Lower leg skin (tissue), 3 donors: ENCODE measurements at regions not wholly inside any gene's neighbourhood (a gene's known extent, or its start where the extent isn't known, plus 50 kb on each side); places are given as distances from the start of the nearest gene placed in this dataset.

Source experiments
- POLR2A ChIP-seq, 2 donors: fragments of 450-650 bp; IDR thresholded peaks; one replicate each; pipeline ENCODE4 v1.6.1; 2016 to 2017; ENCODE audit warnings: antibody characterized with exemption in 2 of 2, mild to moderate bottlenecking in 1 of 2, moderate library complexity in 1 of 2
- TF ChIP-seq, protein P1 (sequence below), 3 donors: fragments of 450-650 bp; IDR thresholded peaks; one replicate each; pipeline ENCODE4 v1.5.1; 2016; ENCODE audit warnings: antibody characterized with exemption in 3 of 3, mild to moderate bottlenecking in 3 of 3, moderate library complexity in 2 of 3

DNA sequence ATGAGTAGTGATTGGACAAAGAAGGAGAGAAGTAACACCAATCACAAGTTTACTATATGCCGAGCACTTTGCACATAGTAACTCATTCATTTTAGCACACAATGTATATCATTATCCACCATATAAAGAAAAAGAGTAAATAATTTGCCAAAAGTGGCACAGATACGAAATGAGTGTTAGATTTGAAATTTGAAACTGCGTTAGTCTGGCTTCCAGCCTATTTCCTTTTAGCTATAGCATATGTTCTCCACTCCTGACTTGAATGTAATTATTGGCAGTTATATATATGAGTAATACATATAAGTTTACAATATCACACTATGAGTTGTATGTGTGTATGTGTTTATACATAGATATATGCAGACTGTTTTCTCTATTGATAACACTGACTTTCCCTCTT is 98.6 kb downstream of the NOL4 start:
- TF ChIP-seq, protein P1, sequence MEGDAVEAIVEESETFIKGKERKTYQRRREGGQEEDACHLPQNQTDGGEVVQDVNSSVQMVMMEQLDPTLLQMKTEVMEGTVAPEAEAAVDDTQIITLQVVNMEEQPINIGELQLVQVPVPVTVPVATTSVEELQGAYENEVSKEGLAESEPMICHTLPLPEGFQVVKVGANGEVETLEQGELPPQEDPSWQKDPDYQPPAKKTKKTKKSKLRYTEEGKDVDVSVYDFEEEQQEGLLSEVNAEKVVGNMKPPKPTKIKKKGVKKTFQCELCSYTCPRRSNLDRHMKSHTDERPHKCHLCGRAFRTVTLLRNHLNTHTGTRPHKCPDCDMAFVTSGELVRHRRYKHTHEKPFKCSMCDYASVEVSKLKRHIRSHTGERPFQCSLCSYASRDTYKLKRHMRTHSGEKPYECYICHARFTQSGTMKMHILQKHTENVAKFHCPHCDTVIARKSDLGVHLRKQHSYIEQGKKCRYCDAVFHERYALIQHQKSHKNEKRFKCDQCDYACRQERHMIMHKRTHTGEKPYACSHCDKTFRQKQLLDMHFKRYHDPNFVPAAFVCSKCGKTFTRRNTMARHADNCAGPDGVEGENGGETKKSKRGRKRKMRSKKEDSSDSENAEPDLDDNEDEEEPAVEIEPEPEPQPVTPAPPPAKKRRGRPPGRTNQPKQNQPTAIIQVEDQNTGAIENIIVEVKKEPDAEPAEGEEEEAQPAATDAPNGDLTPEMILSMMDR (IDR thresholded peaks at IDR 0.05) = no peak
- TF ChIP-seq POLR2A (IDR thresholded peaks at IDR 0.05) = no peak
